WI38 (cell line): ENCODE measurements at regions not wholly inside any gene's neighbourhood (a gene's known extent, or its start where the extent isn't known, plus 50 kb on each side); places are given as distances from the start of the nearest gene placed in this dataset.

Experiments used
- H3K4me3 ChIP-seq: 2 replicates; pipeline ENCODE4 v1.5.1; 2011; ENCODE audit warnings: low read depth, mild to moderate bottlenecking, control low read depth, low read length
- TF ChIP-seq, protein P1 (sequence below): IDR thresholded peaks from 2 replicates; pipeline ENCODE4 v1.5.1; 2012; ENCODE audit warnings: low read depth, mild to moderate bottlenecking, control low read depth, low read length

DNA sequence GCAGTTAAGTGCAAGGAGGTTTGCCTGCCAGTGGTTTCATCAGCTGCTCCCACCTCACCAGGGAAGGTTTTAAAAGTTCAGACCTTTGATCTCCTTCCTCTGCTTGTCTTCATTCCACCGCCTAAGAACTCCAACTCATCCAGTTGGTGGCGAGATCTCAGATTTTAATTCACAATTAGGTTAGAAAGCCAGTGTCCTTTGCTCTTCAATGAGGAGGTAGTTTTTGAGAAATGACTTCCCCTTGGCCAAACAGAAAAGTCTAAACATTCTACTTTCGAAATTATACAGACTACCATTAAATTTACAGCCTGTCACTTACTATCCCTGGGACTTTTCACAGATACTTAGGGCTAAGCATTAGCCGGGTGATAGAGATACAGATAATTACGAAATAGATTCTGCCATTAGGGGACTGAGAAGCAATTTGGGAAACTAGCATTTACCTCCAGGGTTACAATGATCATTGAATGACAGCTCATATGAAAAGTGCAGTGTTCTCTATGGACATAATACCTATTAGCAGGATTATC lies 513.4 kb upstream of the GHITM start:
- TF ChIP-seq, protein P1, sequence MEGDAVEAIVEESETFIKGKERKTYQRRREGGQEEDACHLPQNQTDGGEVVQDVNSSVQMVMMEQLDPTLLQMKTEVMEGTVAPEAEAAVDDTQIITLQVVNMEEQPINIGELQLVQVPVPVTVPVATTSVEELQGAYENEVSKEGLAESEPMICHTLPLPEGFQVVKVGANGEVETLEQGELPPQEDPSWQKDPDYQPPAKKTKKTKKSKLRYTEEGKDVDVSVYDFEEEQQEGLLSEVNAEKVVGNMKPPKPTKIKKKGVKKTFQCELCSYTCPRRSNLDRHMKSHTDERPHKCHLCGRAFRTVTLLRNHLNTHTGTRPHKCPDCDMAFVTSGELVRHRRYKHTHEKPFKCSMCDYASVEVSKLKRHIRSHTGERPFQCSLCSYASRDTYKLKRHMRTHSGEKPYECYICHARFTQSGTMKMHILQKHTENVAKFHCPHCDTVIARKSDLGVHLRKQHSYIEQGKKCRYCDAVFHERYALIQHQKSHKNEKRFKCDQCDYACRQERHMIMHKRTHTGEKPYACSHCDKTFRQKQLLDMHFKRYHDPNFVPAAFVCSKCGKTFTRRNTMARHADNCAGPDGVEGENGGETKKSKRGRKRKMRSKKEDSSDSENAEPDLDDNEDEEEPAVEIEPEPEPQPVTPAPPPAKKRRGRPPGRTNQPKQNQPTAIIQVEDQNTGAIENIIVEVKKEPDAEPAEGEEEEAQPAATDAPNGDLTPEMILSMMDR = no peak
- no peak overlapping the region for H3K4me3 ChIP-seq

DNA sequence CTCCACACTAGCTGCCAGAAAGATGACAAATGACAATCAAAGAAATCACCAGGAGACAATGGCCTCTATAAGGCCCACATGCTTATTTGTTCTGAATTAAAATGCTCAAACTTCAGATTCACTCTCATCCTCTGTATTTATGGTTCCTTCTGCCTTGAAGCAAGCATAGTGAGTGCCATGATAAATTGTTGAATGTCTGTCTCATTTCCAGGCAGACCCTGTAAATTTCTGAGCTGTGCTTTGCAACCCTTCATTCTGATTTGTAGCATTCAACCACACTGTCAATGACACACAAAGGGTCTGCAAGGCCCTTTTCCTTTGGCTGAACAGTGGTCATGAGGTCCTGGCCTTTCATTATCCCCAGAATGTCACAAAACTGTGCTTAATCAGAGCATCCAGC lies 506.6 kb upstream of the GHITM start:
- TF ChIP-seq, protein P1 = no peak
- no peak overlapping the region for H3K4me3 ChIP-seq

DNA sequence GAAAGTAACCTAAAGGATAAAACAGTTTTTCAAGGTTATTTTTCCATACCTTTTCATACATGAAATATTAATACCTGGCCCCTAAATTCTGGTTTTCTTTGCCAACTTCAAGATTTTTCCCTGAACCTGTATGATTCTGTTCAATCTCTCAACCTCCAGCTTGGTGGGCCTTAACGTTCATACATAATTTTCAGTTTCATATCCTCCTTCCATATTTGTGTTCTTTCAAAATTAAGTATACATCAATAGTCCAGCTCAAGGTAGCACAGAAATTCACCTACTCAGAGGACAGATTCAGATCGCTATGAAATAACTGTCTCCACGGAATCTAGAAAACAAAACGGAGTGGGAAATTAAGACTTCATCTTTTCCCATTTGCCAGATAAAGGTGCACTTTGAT lies 505.8 kb upstream of the GHITM start:
- H3K4me3 ChIP-seq = no peak overlapping the region

DNA sequence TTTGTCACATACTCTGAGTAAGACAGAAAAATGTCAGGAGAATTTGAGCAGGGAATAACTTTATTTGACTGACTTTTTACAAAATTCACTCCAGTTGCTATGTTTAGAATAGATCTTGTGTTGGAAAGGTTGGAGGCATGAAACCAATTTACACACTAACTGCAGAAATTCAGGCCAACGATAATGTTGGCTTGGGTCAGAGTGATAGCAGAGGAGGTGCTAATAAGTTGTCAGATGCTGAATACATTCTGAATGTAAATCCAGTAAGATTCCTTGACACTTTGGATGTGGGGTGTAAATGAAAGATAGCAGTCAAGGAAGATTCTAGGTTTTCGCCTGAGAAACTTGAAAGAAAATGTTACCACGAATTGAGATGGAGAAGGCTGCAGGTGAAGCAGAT lies 502.5 kb upstream of the GHITM start:
- TF ChIP-seq, protein P1 = no peak
- no peak overlapping the region for H3K4me3 ChIP-seq

More for the DNA sequence above, 505.8 kb upstream of the GHITM start:
- TF ChIP-seq, protein P1 = no peak

DNA sequence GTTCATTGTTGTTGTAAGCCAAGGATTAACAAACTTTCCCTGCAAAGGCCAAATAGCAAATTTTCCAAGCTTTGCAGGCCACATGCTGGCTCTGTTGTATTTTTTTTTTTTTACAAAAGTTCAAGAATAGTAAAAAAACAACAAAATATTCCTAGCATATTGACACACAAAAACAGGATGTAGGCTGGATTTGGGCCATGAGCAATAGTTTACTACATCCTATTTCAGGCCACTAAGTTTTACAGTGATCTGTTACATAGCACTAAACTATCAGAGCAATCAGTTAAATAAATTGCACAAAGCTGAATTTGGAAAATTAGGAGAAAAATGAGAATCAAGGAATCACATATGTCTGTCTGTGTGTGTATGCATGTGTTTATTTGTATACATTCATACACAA lies 491.8 kb upstream of the GHITM start:
- TF ChIP-seq, protein P1 = no peak
- no peak overlapping the region for H3K4me3 ChIP-seq

DNA sequence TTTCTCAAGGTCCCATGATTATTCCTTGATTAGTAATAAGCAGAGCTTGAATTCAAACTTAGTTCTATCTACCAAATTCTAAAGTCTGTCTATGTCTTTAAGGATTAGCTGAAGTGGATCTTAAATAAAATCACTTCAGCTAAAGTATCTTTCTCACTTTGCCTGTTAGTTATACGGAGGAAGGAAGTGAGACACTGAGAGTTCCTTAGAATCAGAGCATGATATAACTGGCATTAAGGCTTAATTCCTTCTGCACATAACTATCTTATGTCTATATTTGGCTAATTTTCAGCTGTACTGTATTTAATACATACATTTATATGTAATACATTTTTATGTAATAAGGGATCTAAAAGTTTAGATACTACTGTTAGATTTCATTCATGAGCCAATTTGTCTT lies 491.1 kb upstream of the GHITM start:
- H3K4me3 ChIP-seq = no peak overlapping the region
- TF ChIP-seq, protein P1 = no peak

DNA sequence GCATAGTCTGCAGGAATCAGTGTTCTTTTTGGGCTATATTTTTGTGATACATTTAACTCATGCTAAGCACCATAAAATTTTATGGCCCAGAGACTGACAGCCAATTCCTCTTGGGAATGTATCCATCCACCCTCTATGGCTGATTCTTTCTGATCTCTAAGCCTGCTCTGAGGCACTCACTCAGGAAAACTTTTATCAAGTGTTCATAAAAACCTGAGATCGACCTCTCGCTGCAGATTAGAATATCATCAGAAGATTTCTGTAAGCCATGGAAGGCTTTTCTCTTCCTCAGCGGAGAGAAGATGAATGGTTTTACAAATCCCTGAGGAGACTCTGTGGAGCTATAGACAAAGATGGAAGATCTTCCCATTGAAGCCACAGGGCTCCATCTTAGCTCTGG lies 489.8 kb upstream of the GHITM start:
- TF ChIP-seq, protein P1 = no peak
- no peak overlapping the region for H3K4me3 ChIP-seq
